ENCODE measurements at regions not wholly inside any gene's neighbourhood (a gene's known extent, or its start where the extent isn't known, plus 50 kb on each side); places are given as distances from the start of the nearest gene placed in this dataset.

DNA sequence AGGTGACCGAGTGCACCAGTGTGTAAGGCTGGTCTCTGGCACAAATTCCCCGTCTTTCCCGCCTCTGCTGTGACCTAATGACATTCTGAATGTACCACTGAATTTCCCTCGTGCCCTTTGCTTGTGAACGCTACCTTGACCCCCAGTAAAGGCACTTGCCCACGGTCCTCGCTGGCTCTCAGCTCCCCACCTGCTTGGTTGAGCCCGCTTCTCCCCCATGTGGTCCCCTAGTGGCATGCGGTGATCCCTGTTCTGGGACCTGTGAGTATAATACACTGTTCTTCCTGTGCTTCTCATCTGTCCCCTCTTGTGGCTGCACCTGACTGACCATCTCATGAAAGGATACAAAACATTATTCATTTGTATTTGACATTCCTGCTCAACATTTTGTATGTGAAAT is 495.7 kb downstream of the INHBA start:
- H3K4me2 ChIP-seq (replicated peaks; ENCODE audit: low read depth, low read length, poor library complexity, severe bottlenecking): no peak overlapping the region
- 96% methylated on average over 9 of the region's 9 CpGs for WGBS (ENCODE audit: insufficient coverage)
- intact Hi-C loops (cut with micrococcal nuclease): no loop called here
- no peaks in the 10 kb centered on the region for H4K20me1 ChIP-seq (ENCODE audit: control insufficient read depth, insufficient read depth, low read length, poor library complexity, severe bottlenecking)
- Mint-ChIP-seq H3K9me3 (ENCODE audit: insufficient read depth) (no peaks in the 10 kb centered on the region), H3K4me3 (no peak overlapping the region), H3K4me1 (peaks cover 3% of the 10 kb centered on the region), H3K27ac (no peak overlapping the region), H3K27me3 (no peaks in the 10 kb centered on the region)
- no peak overlapping the region for H3K4me3 ChIP-seq (ENCODE audit: control extremely low read depth in 1 of 5, extremely low read depth in 1 of 5, insufficient read depth in 1 of 5, low read depth in 2 of 5, low read length in 4 of 5)
- ChIA-PET POLR2A (no interaction called here), CTCF (no interaction called here)
- no peaks in the 10 kb centered on the region for H3K36me3 ChIP-seq (replicated peaks in 1 of 2; ENCODE audit: control extremely low read depth in 1 of 2, control insufficient read depth in 1 of 2, extremely low read depth in 1 of 2, insufficient read depth in 2 of 2, low read length in 1 of 2)
- TF ChIP-seq EZH2 (IDR thresholded peaks at IDR 0.05; ENCODE audit: borderline replicate concordance, insufficient read depth, low read depth, low read length, poor library complexity, severe bottlenecking): no peak
- TF ChIP-seq, protein P1, sequence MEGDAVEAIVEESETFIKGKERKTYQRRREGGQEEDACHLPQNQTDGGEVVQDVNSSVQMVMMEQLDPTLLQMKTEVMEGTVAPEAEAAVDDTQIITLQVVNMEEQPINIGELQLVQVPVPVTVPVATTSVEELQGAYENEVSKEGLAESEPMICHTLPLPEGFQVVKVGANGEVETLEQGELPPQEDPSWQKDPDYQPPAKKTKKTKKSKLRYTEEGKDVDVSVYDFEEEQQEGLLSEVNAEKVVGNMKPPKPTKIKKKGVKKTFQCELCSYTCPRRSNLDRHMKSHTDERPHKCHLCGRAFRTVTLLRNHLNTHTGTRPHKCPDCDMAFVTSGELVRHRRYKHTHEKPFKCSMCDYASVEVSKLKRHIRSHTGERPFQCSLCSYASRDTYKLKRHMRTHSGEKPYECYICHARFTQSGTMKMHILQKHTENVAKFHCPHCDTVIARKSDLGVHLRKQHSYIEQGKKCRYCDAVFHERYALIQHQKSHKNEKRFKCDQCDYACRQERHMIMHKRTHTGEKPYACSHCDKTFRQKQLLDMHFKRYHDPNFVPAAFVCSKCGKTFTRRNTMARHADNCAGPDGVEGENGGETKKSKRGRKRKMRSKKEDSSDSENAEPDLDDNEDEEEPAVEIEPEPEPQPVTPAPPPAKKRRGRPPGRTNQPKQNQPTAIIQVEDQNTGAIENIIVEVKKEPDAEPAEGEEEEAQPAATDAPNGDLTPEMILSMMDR (IDR thresholded peaks at IDR 0.05): no peak
- H3K79me2 ChIP-seq (ENCODE audit: control insufficient read depth, insufficient read depth, low read length): no peaks in the 10 kb centered on the region
- no peaks in the 10 kb centered on the region for H3K27me3 ChIP-seq (replicated peaks in 1 of 4; ENCODE audit: control extremely low read depth in 1 of 4, control insufficient read depth in 3 of 4, insufficient read depth in 4 of 4, low read length in 3 of 4)
- no peak for DNase-seq
- H3K9ac ChIP-seq (ENCODE audit: low read length): no peak overlapping the region
- H3K27ac ChIP-seq (ENCODE audit: low read length in 2 of 2): no peak overlapping the region
- peaks cover 0 to 4% (median 0%) of the 10 kb centered on the region in 3 donors for H3K9me3 ChIP-seq (ENCODE audit: control extremely low read depth in 1 of 3, control insufficient read depth in 2 of 3, insufficient read depth in 1 of 3, low read length in 2 of 3)
- ATAC-seq (ENCODE audit: low read depth): no peak
- H2AFZ ChIP-seq (ENCODE audit: insufficient read depth, low read depth, low read length, poor library complexity, severe bottlenecking): no peak overlapping the region
- H3K4me1 ChIP-seq (ENCODE audit: control insufficient read depth in 2 of 2, insufficient read depth in 2 of 2, low read length in 2 of 2): no peaks in the 10 kb centered on the region

DNA sequence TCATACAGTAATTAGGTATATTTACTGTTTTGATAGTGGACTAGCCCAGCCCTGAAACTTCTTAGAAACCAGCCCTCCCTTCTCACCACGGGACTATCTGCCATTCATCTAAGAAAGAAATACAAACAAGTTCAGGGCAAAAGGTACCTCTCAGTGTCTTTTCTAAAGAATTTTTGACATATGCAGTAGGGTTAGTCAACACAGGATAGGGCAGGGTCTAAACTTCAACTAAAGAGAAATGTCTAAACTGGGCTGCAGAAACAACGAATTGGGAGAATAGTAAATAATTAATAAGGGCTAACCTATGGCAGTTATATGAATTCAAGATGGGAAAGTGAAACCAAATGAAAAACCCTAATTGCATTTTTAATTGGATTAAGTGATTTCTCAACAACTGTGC is 496.6 kb downstream of the INHBA start:
- DNase-seq (no peak), ATAC-seq (ENCODE audit: low read depth) (no peak)
- no peaks in the 10 kb centered on the region for H3K4me1 ChIP-seq (ENCODE audit: control insufficient read depth in 2 of 2, insufficient read depth in 2 of 2, low read length in 2 of 2)
- CTCF ChIA-PET: no interaction called here
- Mint-ChIP-seq H3K27ac (no peak overlapping the region), H3K4me3 (no peak overlapping the region), H3K27me3 (no peaks in the 10 kb centered on the region), H3K9me3 (ENCODE audit: insufficient read depth) (no peaks in the 10 kb centered on the region), H3K4me1 (peaks cover 3% of the 10 kb centered on the region)
- intact Hi-C loops (cut with micrococcal nuclease): no loop called here
- POLR2A ChIA-PET: no interaction called here
- peaks cover 0 to 4% (median 0%) of the 10 kb centered on the region in 3 donors for H3K9me3 ChIP-seq (ENCODE audit: control extremely low read depth in 1 of 3, control insufficient read depth in 2 of 3, insufficient read depth in 1 of 3, low read length in 2 of 3)
- no peak overlapping the region for H2AFZ ChIP-seq (ENCODE audit: insufficient read depth, low read depth, low read length, poor library complexity, severe bottlenecking)
- no peaks in the 10 kb centered on the region for H4K20me1 ChIP-seq (ENCODE audit: control insufficient read depth, insufficient read depth, low read length, poor library complexity, severe bottlenecking)
- no peak overlapping the region for H3K4me3 ChIP-seq (ENCODE audit: control extremely low read depth in 1 of 5, extremely low read depth in 1 of 5, insufficient read depth in 1 of 5, low read depth in 2 of 5, low read length in 4 of 5)
- H3K9ac ChIP-seq (ENCODE audit: low read length): no peak overlapping the region
- H3K27me3 ChIP-seq (replicated peaks in 1 of 4; ENCODE audit: control extremely low read depth in 1 of 4, control insufficient read depth in 3 of 4, insufficient read depth in 4 of 4, low read length in 3 of 4): no peaks in the 10 kb centered on the region
- TF ChIP-seq, protein P1 (IDR thresholded peaks at IDR 0.05): no peak
- whole genome bisulfite sequencing (ENCODE audit: insufficient coverage): no CpG with 5 or more reads among the region's 2 CpGs
- H3K36me3 ChIP-seq (replicated peaks in 1 of 2; ENCODE audit: control extremely low read depth in 1 of 2, control insufficient read depth in 1 of 2, extremely low read depth in 1 of 2, insufficient read depth in 2 of 2, low read length in 1 of 2): no peaks in the 10 kb centered on the region
- H3K4me2 ChIP-seq (replicated peaks; ENCODE audit: low read depth, low read length, poor library complexity, severe bottlenecking): no peak overlapping the region
- H3K79me2 ChIP-seq (ENCODE audit: control insufficient read depth, insufficient read depth, low read length): no peaks in the 10 kb centered on the region
- no peak overlapping the region for H3K27ac ChIP-seq (ENCODE audit: low read length in 2 of 2)
